ENCODE measurements at regions not wholly inside any gene's neighbourhood (a gene's known extent, or its start where the extent isn't known, plus 50 kb on each side); places are given as distances from the start of the nearest gene placed in this dataset.

- H3K27me3 ChIP-seq (ENCODE audit: control insufficient read depth in 1 of 2, insufficient read depth in 1 of 2, low read length in 2 of 2): no peaks in the 10 kb centered on the region
- H3K9ac ChIP-seq (ENCODE audit: low read length): no peak overlapping the region
- no peak overlapping the region for H2AK5ac ChIP-seq (ENCODE audit: low read length, severe bottlenecking)
- no peak overlapping the region for H4K91ac ChIP-seq (ENCODE audit: low read length)
- no peak overlapping the region for H3K14ac ChIP-seq (ENCODE audit: low read length in 2 of 2)
- no peak overlapping the region for H3K4me2 ChIP-seq (ENCODE audit: low read length, poor library complexity, severe bottlenecking)
- H2BK12ac ChIP-seq (ENCODE audit: low read length in 2 of 2): no peak overlapping the region
- no peak overlapping the region for H3K4me3 ChIP-seq (ENCODE audit: insufficient read depth in 1 of 2, low read depth in 1 of 2, low read length in 2 of 2)
- H2BK120ac ChIP-seq (ENCODE audit: low read depth, low read length): no peak overlapping the region
- no peak overlapping the region for H2BK15ac ChIP-seq (ENCODE audit: low read depth, poor library complexity, severe bottlenecking)
- H3K4ac ChIP-seq (ENCODE audit: low read depth in 1 of 2, low read length in 2 of 2): no peak overlapping the region
- no peak overlapping the region for H4K8ac ChIP-seq (ENCODE audit: low read length)
- H3K79me1 ChIP-seq (replicated peaks; ENCODE audit: low read length, poor library complexity, severe bottlenecking): no peaks in the 10 kb centered on the region
- H3K36me3 ChIP-seq (ENCODE audit: control insufficient read depth in 1 of 2, insufficient read depth in 2 of 2, low read depth in 1 of 2, low read length in 2 of 2): no peaks in the 10 kb centered on the region
- no peak overlapping the region for H2AFZ ChIP-seq (ENCODE audit: low read depth, low read length)
- H3K23ac ChIP-seq (ENCODE audit: low read length in 2 of 2): no peak overlapping the region
- no peak overlapping the region for H3K18ac ChIP-seq (ENCODE audit: low read depth in 1 of 2, low read length in 2 of 2)
- DNase-seq: no peak
- no peak overlapping the region for H2BK5ac ChIP-seq (ENCODE audit: low read depth, low read length, poor library complexity, severe bottlenecking)
- H3K27ac ChIP-seq (ENCODE audit: low read length, poor library complexity, severe bottlenecking): no peak overlapping the region
- no peaks in the 10 kb centered on the region for H3K9me3 ChIP-seq (ENCODE audit: control insufficient read depth, low read length)
- H3K4me1 ChIP-seq (ENCODE audit: control insufficient read depth, insufficient read depth, low read depth, low read length): no peaks in the 10 kb centered on the region
Observed at GRCh38 chrX:8105531-8105930, 65.5 kb downstream of the VCX2 start.

DNA sequence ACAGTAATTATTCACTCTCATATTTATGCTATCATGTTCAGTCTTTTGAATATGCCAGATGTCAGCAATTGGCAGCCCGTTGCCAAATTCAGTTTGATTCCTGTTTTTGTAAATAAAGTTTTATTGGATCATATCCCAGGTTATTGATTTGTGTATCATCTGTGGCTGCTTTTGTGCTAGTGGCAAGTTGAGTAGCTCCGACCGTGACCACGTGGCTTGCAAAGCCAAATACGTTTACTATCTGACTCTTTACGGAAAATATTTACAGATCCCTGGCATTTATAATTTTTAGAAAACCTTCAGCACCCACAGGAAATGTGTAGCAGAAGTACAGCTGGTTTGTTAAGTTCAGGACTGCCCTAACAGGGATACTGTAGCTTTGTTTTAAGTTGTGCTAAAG, 67.4 kb downstream of the VCX2 start:
- Histone ChIP-seq H2BK12ac (ENCODE audit: low read length in 2 of 2) (no peak overlapping the region), H3K27ac (ENCODE audit: low read length, poor library complexity, severe bottlenecking) (no peak overlapping the region), H3K9me3 (ENCODE audit: control insufficient read depth, low read length) (no peaks in the 10 kb centered on the region), H3K18ac (ENCODE audit: low read depth in 1 of 2, low read length in 2 of 2) (no peak overlapping the region), H2AK5ac (ENCODE audit: low read length, severe bottlenecking) (no peak overlapping the region), H3K14ac (ENCODE audit: low read length in 2 of 2) (no peak overlapping the region), H2BK15ac (ENCODE audit: low read depth, poor library complexity, severe bottlenecking) (no peak overlapping the region), H2BK5ac (ENCODE audit: low read depth, low read length, poor library complexity, severe bottlenecking) (no peak overlapping the region), H2AFZ (ENCODE audit: low read depth, low read length) (no peak overlapping the region), H3K4me1 (ENCODE audit: control insufficient read depth, insufficient read depth, low read depth, low read length) (no peaks in the 10 kb centered on the region), H3K4me3 (ENCODE audit: insufficient read depth in 1 of 2, low read depth in 1 of 2, low read length in 2 of 2) (no peak overlapping the region), H4K8ac (ENCODE audit: low read length) (no peak overlapping the region), H2BK120ac (ENCODE audit: low read depth, low read length) (no peak overlapping the region), H3K27me3 (ENCODE audit: control insufficient read depth in 1 of 2, insufficient read depth in 1 of 2, low read length in 2 of 2) (no peaks in the 10 kb centered on the region), H3K23ac (ENCODE audit: low read length in 2 of 2) (no peak overlapping the region), H3K9ac (ENCODE audit: low read length) (no peak overlapping the region), H4K91ac (ENCODE audit: low read length) (no peak overlapping the region), H3K79me1 (replicated peaks; ENCODE audit: low read length, poor library complexity, severe bottlenecking) (no peaks in the 10 kb centered on the region), H3K4ac (ENCODE audit: low read depth in 1 of 2, low read length in 2 of 2) (no peak overlapping the region), H3K4me2 (ENCODE audit: low read length, poor library complexity, severe bottlenecking) (no peak overlapping the region), H3K36me3 (ENCODE audit: control insufficient read depth in 1 of 2, insufficient read depth in 2 of 2, low read depth in 1 of 2, low read length in 2 of 2) (no peaks in the 10 kb centered on the region)
- DNase-seq: no peak
- 93% methylated on average over 1 of the region's 6 CpGs for WGBS

GRCh38 chrX:8091510-8091909, 79.6 kb downstream of the VCX2 start:
- H3K9ac ChIP-seq (ENCODE audit: low read length): no peak overlapping the region
- H2AFZ ChIP-seq (ENCODE audit: low read depth, low read length): no peak overlapping the region
- no peak overlapping the region for H3K4ac ChIP-seq (ENCODE audit: low read depth in 1 of 2, low read length in 2 of 2)
- no peak overlapping the region for H3K4me3 ChIP-seq (ENCODE audit: insufficient read depth in 1 of 2, low read depth in 1 of 2, low read length in 2 of 2)
- H3K27ac ChIP-seq (ENCODE audit: low read length, poor library complexity, severe bottlenecking): no peak overlapping the region
- H3K4me1 ChIP-seq (ENCODE audit: control insufficient read depth, insufficient read depth, low read depth, low read length): no peaks in the 10 kb centered on the region
- no peak overlapping the region for H3K14ac ChIP-seq (ENCODE audit: low read length in 2 of 2)
- no peaks in the 10 kb centered on the region for H3K36me3 ChIP-seq (ENCODE audit: control insufficient read depth in 1 of 2, insufficient read depth in 2 of 2, low read depth in 1 of 2, low read length in 2 of 2)
- H3K79me1 ChIP-seq (replicated peaks; ENCODE audit: low read length, poor library complexity, severe bottlenecking): no peaks in the 10 kb centered on the region
- H3K27me3 ChIP-seq (ENCODE audit: control insufficient read depth in 1 of 2, insufficient read depth in 1 of 2, low read length in 2 of 2): no peaks in the 10 kb centered on the region
- H4K91ac ChIP-seq (ENCODE audit: low read length): no peak overlapping the region
- DNase-seq: no peak
- no peak overlapping the region for H4K8ac ChIP-seq (ENCODE audit: low read length)
- no peaks in the 10 kb centered on the region for H3K9me3 ChIP-seq (ENCODE audit: control insufficient read depth, low read length)
- H2BK120ac ChIP-seq (ENCODE audit: low read depth, low read length): no peak overlapping the region
- H2BK15ac ChIP-seq (ENCODE audit: low read depth, poor library complexity, severe bottlenecking): no peak overlapping the region
- no peak overlapping the region for H2AK5ac ChIP-seq (ENCODE audit: low read length, severe bottlenecking)
- H3K23ac ChIP-seq (ENCODE audit: low read length in 2 of 2): no peak overlapping the region
- no peak overlapping the region for H3K4me2 ChIP-seq (ENCODE audit: low read length, poor library complexity, severe bottlenecking)
- no peak overlapping the region for H2BK5ac ChIP-seq (ENCODE audit: low read depth, low read length, poor library complexity, severe bottlenecking)
- H2BK12ac ChIP-seq (ENCODE audit: low read length in 2 of 2): no peak overlapping the region
- H3K18ac ChIP-seq (ENCODE audit: low read depth in 1 of 2, low read length in 2 of 2): no peak overlapping the region
- no CpG with 5 or more reads among the region's 6 CpGs for WGBS

DNA sequence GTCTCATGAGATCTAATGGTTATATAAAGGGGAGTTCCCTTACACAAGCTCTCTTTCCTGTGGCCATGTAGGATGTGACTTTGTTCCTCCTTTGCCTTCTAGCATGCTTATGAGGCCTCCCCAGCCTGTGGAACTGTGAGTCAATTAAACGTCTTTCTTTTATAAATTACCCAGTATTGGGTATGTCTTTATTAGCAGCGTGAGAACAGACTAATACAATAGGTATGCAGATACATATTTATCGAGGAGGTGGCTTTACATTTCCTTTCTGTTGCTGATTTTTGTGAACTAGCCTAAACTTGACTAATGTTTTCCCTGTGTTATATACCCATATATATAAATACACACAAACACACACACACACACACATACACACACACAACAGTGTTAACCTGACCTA, 80.2 kb downstream of the VCX2 start:
- Histone ChIP-seq H3K36me3 (ENCODE audit: control insufficient read depth in 1 of 2, insufficient read depth in 2 of 2, low read depth in 1 of 2, low read length in 2 of 2) (no peaks in the 10 kb centered on the region), H2BK5ac (ENCODE audit: low read depth, low read length, poor library complexity, severe bottlenecking) (no peak overlapping the region), H3K23ac (ENCODE audit: low read length in 2 of 2) (no peak overlapping the region), H3K4me3 (ENCODE audit: insufficient read depth in 1 of 2, low read depth in 1 of 2, low read length in 2 of 2) (no peak overlapping the region), H3K9ac (ENCODE audit: low read length) (no peak overlapping the region), H2BK15ac (ENCODE audit: low read depth, poor library complexity, severe bottlenecking) (no peak overlapping the region), H3K27ac (ENCODE audit: low read length, poor library complexity, severe bottlenecking) (no peak overlapping the region), H2AK5ac (ENCODE audit: low read length, severe bottlenecking) (no peak overlapping the region), H3K4me2 (ENCODE audit: low read length, poor library complexity, severe bottlenecking) (no peak overlapping the region), H2BK12ac (ENCODE audit: low read length in 2 of 2) (no peak overlapping the region), H4K91ac (ENCODE audit: low read length) (no peak overlapping the region), H3K79me1 (replicated peaks; ENCODE audit: low read length, poor library complexity, severe bottlenecking) (no peaks in the 10 kb centered on the region), H3K4me1 (ENCODE audit: control insufficient read depth, insufficient read depth, low read depth, low read length) (no peaks in the 10 kb centered on the region), H2AFZ (ENCODE audit: low read depth, low read length) (no peak overlapping the region), H3K27me3 (ENCODE audit: control insufficient read depth in 1 of 2, insufficient read depth in 1 of 2, low read length in 2 of 2) (no peaks in the 10 kb centered on the region), H3K9me3 (ENCODE audit: control insufficient read depth, low read length) (no peaks in the 10 kb centered on the region), H3K14ac (ENCODE audit: low read length in 2 of 2) (no peak overlapping the region), H4K8ac (ENCODE audit: low read length) (no peak overlapping the region), H3K4ac (ENCODE audit: low read depth in 1 of 2, low read length in 2 of 2) (no peak overlapping the region), H3K18ac (ENCODE audit: low read depth in 1 of 2, low read length in 2 of 2) (no peak overlapping the region), H2BK120ac (ENCODE audit: low read depth, low read length) (no peak overlapping the region)
- WGBS: no CpG with 5 or more reads among the region's 3 CpGs
- DNase-seq: no peak

Measured in mesenchymal stem cell (in vitro differentiated cells and primary cell).